Sigmoid colon (tissue), 4 donors: ENCODE measurements at regions not wholly inside any gene's neighbourhood (a gene's known extent, or its start where the extent isn't known, plus 50 kb on each side); places are given as distances from the start of the nearest gene placed in this dataset.

ENCODE experiments used
- CTCF ChIP-seq, 4 experiments: fragments of 450-650 bp in 3 of 4; fragments of 200-600 bp in 1 of 4; IDR thresholded peaks; one replicate each; pipeline ENCODE4 v1.5.1; 2016 to 2019; ENCODE audit warnings: antibody characterized with exemption in 4 of 4, mild to moderate bottlenecking in 3 of 4, moderate library complexity in 2 of 4
- POLR2A ChIP-seq, 2 donors: fragments of 450-650 bp; IDR thresholded peaks; one replicate each; pipeline ENCODE4 v1.6.1; 2016; ENCODE audit warnings: antibody characterized with exemption in 2 of 2, mild to moderate bottlenecking in 2 of 2, moderate library complexity in 2 of 2
- POLR2AphosphoS5 ChIP-seq, 4 donors: sonication (generic); formaldehyde crosslinking; IDR thresholded peaks; one replicate each; pipeline ENCODE4 v1.6.1; 2017; ENCODE audit warnings: antibody characterized with exemption in 4 of 4

GRCh38 chr20:19940988-19941460 lies 76.1 kb upstream of the NAA20 start:
- TF ChIP-seq POLR2AphosphoS5 (IDR thresholded peaks at IDR 0.05) = no peak
- TF ChIP-seq CTCF (IDR thresholded peaks at IDR 0.05) = no peak
- no peak for TF ChIP-seq POLR2A (IDR thresholded peaks at IDR 0.05)
